ENCODE measurements at regions not wholly inside any gene's neighbourhood (a gene's known extent, or its start where the extent isn't known, plus 50 kb on each side); places are given as distances from the start of the nearest gene placed in this dataset.
"Not testable (repeated sequence)": the region's sequence is repeated elsewhere in the genome, so short reads cannot be mapped to it uniquely, and the experiment has no call there.

- not testable (repeated sequence) for H3K79me1 ChIP-seq (ENCODE audit: low read depth, low read length); H2BK12ac ChIP-seq (ENCODE audit: low read length); H3K23ac ChIP-seq (ENCODE audit: low read depth, low read length, poor library complexity); H2BK120ac ChIP-seq (ENCODE audit: low read depth, low read length); H3K9ac ChIP-seq (ENCODE audit: low read depth, low read length, poor library complexity); H3K27ac ChIP-seq (replicated peaks; ENCODE audit: low read length); H2BK15ac ChIP-seq (ENCODE audit: low read length); H2AK5ac ChIP-seq (ENCODE audit: low read depth, low read length); H3K18ac ChIP-seq (ENCODE audit: low read length); H3K14ac ChIP-seq (ENCODE audit: low read length); H3K36me3 ChIP-seq (replicated peaks in 1 of 2; ENCODE audit: control insufficient read depth in 2 of 2, insufficient read depth in 2 of 2, low read length in 2 of 2); H2BK5ac ChIP-seq (ENCODE audit: low read length); H3K4me1 ChIP-seq (ENCODE audit: control insufficient read depth in 2 of 2, insufficient read depth in 1 of 2, low read depth in 1 of 2, low read length in 2 of 2); H3K4me2 ChIP-seq (ENCODE audit: insufficient read depth, low read length, poor library complexity, severe bottlenecking); H4K91ac ChIP-seq (ENCODE audit: low read depth, low read length, poor library complexity); H2AFZ ChIP-seq (ENCODE audit: low read length); H3K9me3 ChIP-seq (replicated peaks in 1 of 2; ENCODE audit: control insufficient read depth in 2 of 2, insufficient read depth in 1 of 2, low read depth in 1 of 2, low read length in 2 of 2); H4K8ac ChIP-seq (ENCODE audit: low read depth, low read length); H3K4me3 ChIP-seq (ENCODE audit: low read length in 2 of 2); DNase-seq (ENCODE audit: low spot score); H3K27me3 ChIP-seq (ENCODE audit: control insufficient read depth in 3 of 3, insufficient read depth in 3 of 3, low read depth in 1 of 3, low read length in 3 of 3); H3K4ac ChIP-seq (ENCODE audit: low read length)
- no CpG with 5 or more reads among the region's 1 CpG for WGBS, 2 donors (ENCODE audit: extremely low coverage in 2 of 2, insufficient read length in 2 of 2, insufficient replicate concordance in 1 of 2)
Measured at GRCh38 chr1:146536028-146536427, 307.2 kb upstream of the NOTCH2NLA start.

DNA sequence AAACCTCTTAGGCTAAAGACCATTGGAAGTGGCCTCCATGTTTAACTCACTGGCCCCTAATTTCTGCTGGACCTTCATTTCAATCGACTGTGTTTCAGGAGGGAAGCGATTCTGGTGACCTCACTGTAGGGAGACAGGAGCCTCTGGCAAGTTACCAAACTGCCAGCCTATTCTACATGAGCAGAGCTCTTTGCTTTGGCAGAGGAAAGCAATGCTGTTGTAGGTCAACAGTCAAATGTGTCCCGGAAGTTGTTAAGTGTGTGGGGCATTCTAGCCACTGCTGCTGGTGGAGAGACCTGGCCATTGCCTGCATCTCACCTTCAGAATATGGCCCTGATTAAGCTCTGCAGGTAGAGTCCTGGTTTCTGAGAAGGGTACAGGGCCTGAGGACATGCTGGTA lies 306.8 kb upstream of the NOTCH2NLA start:
- H3K36me3 ChIP-seq (replicated peaks in 1 of 2; ENCODE audit: control insufficient read depth in 2 of 2, insufficient read depth in 2 of 2, low read length in 2 of 2); H2BK15ac ChIP-seq (ENCODE audit: low read length); H3K27ac ChIP-seq (replicated peaks; ENCODE audit: low read length); H2AFZ ChIP-seq (ENCODE audit: low read length); H3K18ac ChIP-seq (ENCODE audit: low read length); H2BK12ac ChIP-seq (ENCODE audit: low read length); H3K27me3 ChIP-seq (ENCODE audit: control insufficient read depth in 3 of 3, insufficient read depth in 3 of 3, low read depth in 1 of 3, low read length in 3 of 3); H3K9ac ChIP-seq (ENCODE audit: low read depth, low read length, poor library complexity); H3K4ac ChIP-seq (ENCODE audit: low read length); H3K23ac ChIP-seq (ENCODE audit: low read depth, low read length, poor library complexity); DNase-seq (ENCODE audit: low spot score); H2AK5ac ChIP-seq (ENCODE audit: low read depth, low read length); H3K4me3 ChIP-seq (ENCODE audit: low read length in 2 of 2); H2BK120ac ChIP-seq (ENCODE audit: low read depth, low read length); H3K14ac ChIP-seq (ENCODE audit: low read length); H2BK5ac ChIP-seq (ENCODE audit: low read length); H3K4me2 ChIP-seq (ENCODE audit: insufficient read depth, low read length, poor library complexity, severe bottlenecking); H3K79me1 ChIP-seq (ENCODE audit: low read depth, low read length); H4K91ac ChIP-seq (ENCODE audit: low read depth, low read length, poor library complexity); H4K8ac ChIP-seq (ENCODE audit: low read depth, low read length); H3K4me1 ChIP-seq (ENCODE audit: control insufficient read depth in 2 of 2, insufficient read depth in 1 of 2, low read depth in 1 of 2, low read length in 2 of 2); H3K9me3 ChIP-seq (replicated peaks in 1 of 2; ENCODE audit: control insufficient read depth in 2 of 2, insufficient read depth in 1 of 2, low read depth in 1 of 2, low read length in 2 of 2): not testable (repeated sequence)
- no CpG with 5 or more reads among the region's 3 CpGs for WGBS, 2 donors (ENCODE audit: extremely low coverage in 2 of 2, insufficient read length in 2 of 2, insufficient replicate concordance in 1 of 2)

DNA sequence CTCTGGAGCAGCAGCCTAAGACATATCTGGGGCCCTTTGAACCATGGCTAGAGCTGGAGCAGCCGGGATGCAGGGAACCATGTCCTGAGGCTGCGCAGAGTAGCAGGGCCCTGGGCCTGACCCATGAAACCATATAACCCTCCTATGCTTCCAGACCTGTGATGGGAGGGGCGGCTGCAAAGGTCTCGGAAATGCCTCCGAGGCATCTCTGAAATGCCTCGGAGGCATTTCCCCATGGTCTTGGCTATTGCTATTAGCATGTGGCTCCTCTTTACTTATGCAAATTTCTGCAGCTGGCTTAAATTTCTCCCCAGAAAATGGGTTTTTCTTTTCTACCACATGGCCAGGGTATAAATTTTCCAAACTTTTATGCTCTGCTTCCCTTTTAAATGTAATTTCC lies 302.1 kb upstream of the NOTCH2NLA start:
- not testable (repeated sequence) for H2BK120ac ChIP-seq (ENCODE audit: low read depth, low read length); H4K91ac ChIP-seq (ENCODE audit: low read depth, low read length, poor library complexity); H3K18ac ChIP-seq (ENCODE audit: low read length); H3K4me1 ChIP-seq (ENCODE audit: control insufficient read depth in 2 of 2, insufficient read depth in 1 of 2, low read depth in 1 of 2, low read length in 2 of 2); H3K79me1 ChIP-seq (ENCODE audit: low read depth, low read length); H3K36me3 ChIP-seq (replicated peaks in 1 of 2; ENCODE audit: control insufficient read depth in 2 of 2, insufficient read depth in 2 of 2, low read length in 2 of 2); H3K27ac ChIP-seq (replicated peaks; ENCODE audit: low read length); H3K4me3 ChIP-seq (ENCODE audit: low read length in 2 of 2); H2BK5ac ChIP-seq (ENCODE audit: low read length); H2AFZ ChIP-seq (ENCODE audit: low read length); H2BK12ac ChIP-seq (ENCODE audit: low read length); H3K4ac ChIP-seq (ENCODE audit: low read length); H3K9ac ChIP-seq (ENCODE audit: low read depth, low read length, poor library complexity); H3K27me3 ChIP-seq (ENCODE audit: control insufficient read depth in 3 of 3, insufficient read depth in 3 of 3, low read depth in 1 of 3, low read length in 3 of 3); H3K9me3 ChIP-seq (replicated peaks in 1 of 2; ENCODE audit: control insufficient read depth in 2 of 2, insufficient read depth in 1 of 2, low read depth in 1 of 2, low read length in 2 of 2); DNase-seq (ENCODE audit: low spot score); H2BK15ac ChIP-seq (ENCODE audit: low read length); H4K8ac ChIP-seq (ENCODE audit: low read depth, low read length); H3K4me2 ChIP-seq (ENCODE audit: insufficient read depth, low read length, poor library complexity, severe bottlenecking); H3K23ac ChIP-seq (ENCODE audit: low read depth, low read length, poor library complexity); H3K14ac ChIP-seq (ENCODE audit: low read length); H2AK5ac ChIP-seq (ENCODE audit: low read depth, low read length)
- WGBS, 2 donors (ENCODE audit: extremely low coverage in 2 of 2, insufficient read length in 2 of 2, insufficient replicate concordance in 1 of 2), result no CpG with 5 or more reads among the region's 6 CpGs

- no CpG with 5 or more reads among the region's 4 CpGs for WGBS, 2 donors (ENCODE audit: extremely low coverage in 2 of 2, insufficient read length in 2 of 2, insufficient replicate concordance in 1 of 2)
- H4K91ac ChIP-seq (ENCODE audit: low read depth, low read length, poor library complexity), result not testable (repeated sequence)
Measured at GRCh38 chr1:146522812-146523211, 294.0 kb upstream of the NOTCH2NLA start.

More at GRCh38 chr1:146522812-146523211, 294.0 kb upstream of the NOTCH2NLA start:
- not testable (repeated sequence) for H3K4me1 ChIP-seq (ENCODE audit: control insufficient read depth in 2 of 2, insufficient read depth in 1 of 2, low read depth in 1 of 2, low read length in 2 of 2); H2BK12ac ChIP-seq (ENCODE audit: low read length); H3K27ac ChIP-seq (replicated peaks; ENCODE audit: low read length); H2AFZ ChIP-seq (ENCODE audit: low read length); H3K9me3 ChIP-seq (replicated peaks in 1 of 2; ENCODE audit: control insufficient read depth in 2 of 2, insufficient read depth in 1 of 2, low read depth in 1 of 2, low read length in 2 of 2); H3K36me3 ChIP-seq (replicated peaks in 1 of 2; ENCODE audit: control insufficient read depth in 2 of 2, insufficient read depth in 2 of 2, low read length in 2 of 2); H3K9ac ChIP-seq (ENCODE audit: low read depth, low read length, poor library complexity); H4K8ac ChIP-seq (ENCODE audit: low read depth, low read length); H2BK120ac ChIP-seq (ENCODE audit: low read depth, low read length); H3K14ac ChIP-seq (ENCODE audit: low read length); H3K27me3 ChIP-seq (ENCODE audit: control insufficient read depth in 3 of 3, insufficient read depth in 3 of 3, low read depth in 1 of 3, low read length in 3 of 3); H3K18ac ChIP-seq (ENCODE audit: low read length); DNase-seq (ENCODE audit: low spot score); H2BK5ac ChIP-seq (ENCODE audit: low read length); H3K79me1 ChIP-seq (ENCODE audit: low read depth, low read length); H3K4ac ChIP-seq (ENCODE audit: low read length); H3K23ac ChIP-seq (ENCODE audit: low read depth, low read length, poor library complexity); H2AK5ac ChIP-seq (ENCODE audit: low read depth, low read length); H3K4me2 ChIP-seq (ENCODE audit: insufficient read depth, low read length, poor library complexity, severe bottlenecking); H3K4me3 ChIP-seq (ENCODE audit: low read length in 2 of 2); H2BK15ac ChIP-seq (ENCODE audit: low read length)
